Neural cell (in vitro differentiated cells): ENCODE measurements at regions not wholly inside any gene's neighbourhood (a gene's known extent, or its start where the extent isn't known, plus 50 kb on each side); places are given as distances from the start of the nearest gene placed in this dataset.

Source experiments
- H2AFZ ChIP-seq: fragments of 200-600, 300-800 bp; sonication (generic), shearing (Covaris generic); 2 replicates; pipeline ENCODE4 v1.6.0; 2014; ENCODE audit warnings: low read depth, mild to moderate bottlenecking, antibody characterized with exemption, low read length, moderate library complexity
- H3F3A ChIP-seq: fragments of 200-600 bp; shearing (Covaris generic); 2 replicates; pipeline ENCODE4 v1.6.1; 2016; ENCODE audit warnings: mild to moderate bottlenecking, moderate library complexity, mixed read lengths, antibody characterized with exemption, low read length; ENCODE audit not compliant: insufficient read depth, poor library complexity, severe bottlenecking
- H3K27ac ChIP-seq: fragments of 200-600, 300-800 bp; sonication (generic), shearing (Covaris generic); 2 replicates; pipeline ENCODE4 v1.5.1; 2014; ENCODE audit warnings: mild to moderate bottlenecking, low read length, moderate library complexity
- H3K27me3 ChIP-seq: fragments of 300-800, 200-600 bp; sonication (generic), shearing (Covaris generic); 2 replicates; pipeline ENCODE4 v1.6.0; 2014; ENCODE audit warnings: mild to moderate bottlenecking, low read depth, low read length, moderate library complexity; ENCODE audit not compliant: insufficient read depth
- H3K36me3 ChIP-seq: fragments of 300-800, 200-600 bp; sonication (generic), shearing (Covaris generic); 2 replicates; pipeline ENCODE4 v1.5.1; 2014; ENCODE audit warnings: mild to moderate bottlenecking, antibody characterized with exemption, low read length, moderate library complexity; ENCODE audit not compliant: insufficient read depth
- H3K4me2 ChIP-seq: fragments of 300-800, 200-600 bp; sonication (generic), shearing (Covaris generic); 2 replicates; pipeline ENCODE4 v1.6.0; 2014; ENCODE audit warnings: mild to moderate bottlenecking, low read length
- H3K4me3 ChIP-seq: fragments of 300-800, 200-600 bp; sonication (generic), shearing (Covaris generic); 2 replicates; pipeline ENCODE4 v1.5.1; 2014; ENCODE audit warnings: mild to moderate bottlenecking, low read length, moderate library complexity
- H3K79me2 ChIP-seq: fragments of 200-600 bp; shearing (Covaris generic); replicated peaks from 2 replicates; pipeline ENCODE4 v1.6.0; 2014; ENCODE audit warnings: mild to moderate bottlenecking, low read length, moderate library complexity; ENCODE audit not compliant: insufficient read depth
- H3K9ac ChIP-seq: fragments of 300-800, 200-600 bp; sonication (generic), shearing (Covaris generic); 2 replicates; pipeline ENCODE4 v1.6.1; 2016; ENCODE audit warnings: mild to moderate bottlenecking, low read length, mixed read lengths
- H3K9me2 ChIP-seq: fragments of 200-600 bp; shearing (Covaris generic); 2 replicates; pipeline ENCODE4 v1.6.1; 2016; ENCODE audit warnings: mild to moderate bottlenecking, low read length, mixed read lengths; ENCODE audit not compliant: insufficient read depth
- H3K9me3 ChIP-seq: fragments of 200-600, 300-800 bp; sonication (generic), shearing (Covaris generic); 2 replicates; pipeline ENCODE4 v1.6.1; 2016; ENCODE audit warnings: mild to moderate bottlenecking, mixed run types, low read length, moderate library complexity, mixed read lengths
- H4K20me1 ChIP-seq: fragments of 200-600 bp; shearing (Covaris generic); 2 replicates; pipeline ENCODE4 v1.6.1; 2016; ENCODE audit warnings: mild to moderate bottlenecking, mixed run types; ENCODE audit not compliant: insufficient read depth
- CTCF ChIP-seq: fragments of 450-650 bp; IDR thresholded peaks from 2 replicates; pipeline ENCODE4 v1.5.1; 2014; ENCODE audit warnings: antibody characterized with exemption, mild to moderate bottlenecking, moderate library complexity; ENCODE audit not compliant: poor library complexity, severe bottlenecking
- EP300 ChIP-seq: fragments of 450-650 bp; conservative IDR thresholded peaks from 2 replicates; pipeline ENCODE4 v1.6.1; 2014; ENCODE audit warnings: antibody characterized with exemption, mild to moderate bottlenecking, moderate library complexity; ENCODE audit not compliant: poor library complexity, severe bottlenecking
- EZH2 ChIP-seq: fragments of 200-600, 300-800 bp; shearing (Covaris generic), sonication (generic); IDR thresholded peaks from 2 replicates; pipeline ENCODE4 v1.6.1; 2014; ENCODE audit warnings: antibody characterized with exemption, low read length, borderline replicate concordance, mild to moderate bottlenecking; ENCODE audit not compliant: insufficient read depth, poor library complexity, severe bottlenecking
- MXI1 ChIP-seq: fragments of 450-650 bp; conservative IDR thresholded peaks from 2 replicates; pipeline ENCODE4 v1.6.1; 2014; ENCODE audit warnings: antibody characterized with exemption, mild to moderate bottlenecking; ENCODE audit not compliant: poor library complexity, severe bottlenecking
- POLR2AphosphoS5 ChIP-seq: IDR thresholded peaks from 2 replicates; pipeline ENCODE4 v1.6.1; 2012
- RAD21 ChIP-seq: fragments of 450-650 bp; conservative IDR thresholded peaks from 2 replicates; pipeline ENCODE4 v1.6.1; 2014; ENCODE audit warnings: antibody characterized with exemption, mild to moderate bottlenecking, moderate library complexity
- REST ChIP-seq: IDR thresholded peaks from 2 replicates; pipeline ENCODE4 v1.6.1; 2012; ENCODE audit warnings: borderline replicate concordance
- SMC3 ChIP-seq: fragments of 450-650 bp; conservative IDR thresholded peaks from 2 replicates; pipeline ENCODE4 v1.6.1; 2014; ENCODE audit warnings: antibody characterized with exemption, mild to moderate bottlenecking, moderate library complexity; ENCODE audit not compliant: poor library complexity
- TAF1 ChIP-seq: IDR thresholded peaks from 2 replicates; pipeline ENCODE4 v1.6.1; 2012; ENCODE audit warnings: low read depth

- Histone ChIP-seq H3K4me2 (no peak overlapping the region), H3K27ac (no peak overlapping the region), H3K9me3 (no peaks in the 10 kb centered on the region), H2AFZ (no peak overlapping the region), H3K79me2 (no peaks in the 10 kb centered on the region), H3K36me3 (no peaks in the 10 kb centered on the region), H3K27me3 (no peaks in the 10 kb centered on the region), H3F3A (no peaks in the 10 kb centered on the region), H3K4me3 (no peak overlapping the region), H4K20me1 (no peaks in the 10 kb centered on the region), H3K9ac (no peak overlapping the region), H3K9me2 (no peaks in the 10 kb centered on the region)
- TF ChIP-seq REST: no peak
- no peak for TF ChIP-seq SMC3
- TF ChIP-seq TAF1: no peak
- no peak for TF ChIP-seq MXI1
- no peak for TF ChIP-seq EZH2
- no peak for TF ChIP-seq POLR2AphosphoS5
- no peak for TF ChIP-seq EP300
- TF ChIP-seq CTCF: no peak
- TF ChIP-seq RAD21: no peak
These were observed 136.9 kb upstream of the PFN2 start for GRCh38 chr3:150107429-150108175.

- Histone ChIP-seq H3K9ac (no peak overlapping the region), H3K9me2 (no peaks in the 10 kb centered on the region), H4K20me1 (no peaks in the 10 kb centered on the region), H3K4me2 (no peak overlapping the region), H3K4me3 (no peak overlapping the region), H3K27ac (no peak overlapping the region), H2AFZ (no peak overlapping the region), H3K79me2 (no peaks in the 10 kb centered on the region), H3K9me3 (no peaks in the 10 kb centered on the region), H3F3A (no peaks in the 10 kb centered on the region), H3K36me3 (no peaks in the 10 kb centered on the region), H3K27me3 (no peaks in the 10 kb centered on the region)
- no peak for TF ChIP-seq EP300
These were observed 136.2 kb upstream of the PFN2 start for GRCh38 chr3:150106740-150107428.
